PC-9 (cell line): ENCODE measurements at regions not wholly inside any gene's neighbourhood (a gene's known extent, or its start where the extent isn't known, plus 50 kb on each side); places are given as distances from the start of the nearest gene placed in this dataset.

Experiments used
- BruUV-seq: library from RNA; stranded (reverse); fragments of 400-500 nt; replicated peaks from 2 replicates; lab custom pipeline; 2021; lab: Mats Ljungman, UMichigan
- CTCF ChIA-PET: fragments of 300-600 bp; sonication (Branson Sonifier 250); formaldehyde crosslinking; loops from one replicate; lab custom pipeline; 2022; ENCODE audit warnings: antibody characterized with exemption; lab: Charles Lee
- POLR2A ChIA-PET: fragments of 300-600 bp; sonication (Branson Sonifier 250); formaldehyde crosslinking; loops from one replicate; lab custom pipeline; 2022; ENCODE audit warnings: antibody characterized with exemption; ENCODE audit not compliant: unreplicated experiment; lab: Charles Lee
- DNase-seq, 2 experiments: peaks; one replicate each; pipeline versions ENCODE4 v3.0.0 to v3.0.0-alpha.2; 2015 to 2022; ENCODE audit warnings: mixed read lengths in 1 of 2
- H2AFZ ChIP-seq: fragments of 200-600 bp; sonication (generic); 2 replicates; pipeline ENCODE4 v1.8.1; 2017; ENCODE audit warnings: antibody characterized with exemption
- H3F3A ChIP-seq: fragments of 200-600 bp; sonication (generic); 2 replicates; pipeline ENCODE4 v1.8.1; 2017; ENCODE audit warnings: antibody characterized with exemption, mild to moderate bottlenecking, low read depth; ENCODE audit not compliant: insufficient read depth
- H3K27ac ChIP-seq: fragments of 200-600 bp; sonication (generic); 2 replicates; pipeline ENCODE4 v1.6.1; 2016; ENCODE audit warnings: mixed run types
- H3K27me3 ChIP-seq: fragments of 200-600 bp; sonication (generic); 2 replicates; pipeline ENCODE4 v1.6.1; 2016; ENCODE audit warnings: low read depth, mixed run types; ENCODE audit not compliant: insufficient read depth
- H3K36me3 ChIP-seq: fragments of 200-600 bp; sonication (generic); 2 replicates; pipeline ENCODE4 v1.6.1; 2016; ENCODE audit warnings: low read depth, mixed run types
- H3K4me1 ChIP-seq: fragments of 200-600 bp; sonication (generic); replicated peaks from 2 replicates; pipeline ENCODE4 v1.6.1; 2016; ENCODE audit warnings: mixed run types; ENCODE audit not compliant: insufficient read depth
- H3K4me2 ChIP-seq: fragments of 200-600 bp; sonication (generic); 2 replicates; pipeline ENCODE4 v1.6.1; 2017; ENCODE audit warnings: mixed run types
- H3K4me3 ChIP-seq: fragments of 200-600 bp; sonication (generic); 2 replicates; pipeline ENCODE4 v1.6.1; 2016; ENCODE audit warnings: mixed run types
- H3K79me2 ChIP-seq: fragments of 200-600 bp; sonication (generic); 2 replicates; pipeline ENCODE4 v1.6.1; 2017; ENCODE audit warnings: low read depth, mixed run types
- H3K9me2 ChIP-seq: fragments of 200-600 bp; sonication (generic); 2 replicates; pipeline ENCODE4 v1.8.1; 2017; ENCODE audit warnings: mild to moderate bottlenecking; ENCODE audit not compliant: insufficient read depth
- H3K9me3 ChIP-seq: fragments of 200-600 bp; sonication (generic); 2 replicates; pipeline ENCODE4 v1.8.1; 2016; ENCODE audit warnings: low read depth; ENCODE audit not compliant: insufficient read depth
- H4K20me1 ChIP-seq: fragments of 200-600 bp; sonication (generic); 2 replicates; pipeline ENCODE4 v1.8.1; 2017; ENCODE audit not compliant: insufficient read depth
- EZH2 ChIP-seq: fragments of 200-600 bp; sonication (generic); IDR thresholded peaks from 2 replicates; pipeline ENCODE4 v1.8.0; 2017; ENCODE audit warnings: antibody characterized with exemption, low read depth
- intact Hi-C: fragments of 100-400 bp; cut with micrococcal nuclease; formaldehyde crosslinking; loops from one replicate; pipeline ENCODE4 v1.10.0; 2022; ENCODE audit not compliant: unreplicated experiment
- TF ChIP-seq, protein P1 (sequence below): fragments of 200-600 bp; sonication (generic); conservative IDR thresholded peaks from 2 replicates; pipeline ENCODE4 v1.6.1; 2017; ENCODE audit warnings: mixed run types, antibody characterized with exemption, mild to moderate bottlenecking, moderate library complexity

DNA sequence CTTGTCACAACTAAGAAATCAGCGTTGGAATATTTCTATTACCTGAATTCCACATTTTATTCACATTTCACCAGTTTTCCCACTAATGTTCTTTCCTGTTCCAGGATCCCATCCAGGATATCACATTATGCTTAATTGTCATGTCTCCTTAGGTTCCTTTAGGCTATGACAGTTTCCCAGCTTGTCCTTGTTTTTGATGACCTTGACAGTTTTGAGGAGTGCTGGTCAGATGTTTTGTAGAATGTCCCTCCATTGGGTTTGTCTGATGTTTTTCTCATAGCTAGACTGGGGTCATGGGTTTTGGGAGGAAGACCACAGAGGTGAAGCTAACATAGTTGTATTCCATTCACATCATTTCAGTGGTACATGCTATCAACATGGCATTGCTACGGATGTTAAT is 80.8 kb upstream of the HEPHL1 start:
- H2AFZ ChIP-seq: no peak overlapping the region
- POLR2A ChIA-PET: no interaction called here
- no TSS peak for BruUV-seq

GRCh38 chr11:93942176-93942575 is 79.0 kb upstream of the HEPHL1 start:
- H3F3A ChIP-seq: peaks cover 10% of the 10 kb centered on the region; the same call in 1 of the 2 replicates
- no peak for DNase-seq

More for the DNA sequence above, 80.8 kb upstream of the HEPHL1 start:
- peaks cover 22% of the 10 kb centered on the region for H3K4me1 ChIP-seq
- no peak overlapping the region for H3K4me3 ChIP-seq
- no peaks in the 10 kb centered on the region for H3K9me3 ChIP-seq
- CTCF ChIA-PET: no interaction called here
- no peak overlapping the region for H3K27ac ChIP-seq
- no peaks in the 10 kb centered on the region for H3K27me3 ChIP-seq
- H3K4me2 ChIP-seq: no peak overlapping the region
- TF ChIP-seq, protein P1, sequence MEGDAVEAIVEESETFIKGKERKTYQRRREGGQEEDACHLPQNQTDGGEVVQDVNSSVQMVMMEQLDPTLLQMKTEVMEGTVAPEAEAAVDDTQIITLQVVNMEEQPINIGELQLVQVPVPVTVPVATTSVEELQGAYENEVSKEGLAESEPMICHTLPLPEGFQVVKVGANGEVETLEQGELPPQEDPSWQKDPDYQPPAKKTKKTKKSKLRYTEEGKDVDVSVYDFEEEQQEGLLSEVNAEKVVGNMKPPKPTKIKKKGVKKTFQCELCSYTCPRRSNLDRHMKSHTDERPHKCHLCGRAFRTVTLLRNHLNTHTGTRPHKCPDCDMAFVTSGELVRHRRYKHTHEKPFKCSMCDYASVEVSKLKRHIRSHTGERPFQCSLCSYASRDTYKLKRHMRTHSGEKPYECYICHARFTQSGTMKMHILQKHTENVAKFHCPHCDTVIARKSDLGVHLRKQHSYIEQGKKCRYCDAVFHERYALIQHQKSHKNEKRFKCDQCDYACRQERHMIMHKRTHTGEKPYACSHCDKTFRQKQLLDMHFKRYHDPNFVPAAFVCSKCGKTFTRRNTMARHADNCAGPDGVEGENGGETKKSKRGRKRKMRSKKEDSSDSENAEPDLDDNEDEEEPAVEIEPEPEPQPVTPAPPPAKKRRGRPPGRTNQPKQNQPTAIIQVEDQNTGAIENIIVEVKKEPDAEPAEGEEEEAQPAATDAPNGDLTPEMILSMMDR: no peak
- no peak for TF ChIP-seq EZH2
- no peaks in the 10 kb centered on the region for H3K79me2 ChIP-seq
- DNase-seq: no peak
- peaks cover 6% of the 10 kb centered on the region; the same call in 1 of the 2 replicates for H3F3A ChIP-seq
- intact Hi-C loops: no loop called here
- H3K9me2 ChIP-seq: no peaks in the 10 kb centered on the region
- H3K36me3 ChIP-seq: no peaks in the 10 kb centered on the region
- H4K20me1 ChIP-seq: no peaks in the 10 kb centered on the region

DNA sequence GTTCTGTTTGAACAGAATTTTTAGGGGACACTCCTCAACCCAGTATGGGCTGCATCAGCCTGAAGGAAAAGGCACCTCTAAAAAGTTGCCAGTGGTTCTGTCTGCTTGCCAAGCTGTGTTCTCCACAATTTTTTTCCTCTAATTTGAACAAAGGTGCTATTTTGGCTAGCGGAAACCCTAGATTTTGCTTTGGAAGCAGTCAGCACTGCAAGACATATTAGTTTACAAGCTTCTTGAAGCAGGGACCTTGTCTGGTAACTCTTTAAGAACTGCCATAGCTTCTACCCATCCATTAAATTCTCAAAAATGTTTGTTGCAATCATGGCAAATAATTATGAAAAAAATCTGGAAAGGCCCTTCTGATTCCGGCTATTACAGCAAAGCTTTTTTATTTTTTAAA is 75.6 kb upstream of the HEPHL1 start:
- Histone ChIP-seq H3K4me2 (peak overlapping the region; percentile 28; the same call in 1 of the 2 replicates), H3K27me3 (no peaks in the 10 kb centered on the region), H3K9me2 (no peaks in the 10 kb centered on the region), H3K4me3 (no peak overlapping the region), H3K4me1 (peaks cover 21% of the 10 kb centered on the region), H3K79me2 (no peaks in the 10 kb centered on the region), H2AFZ (no peak overlapping the region), H3K9me3 (no peaks in the 10 kb centered on the region), H4K20me1 (no peaks in the 10 kb centered on the region), H3K36me3 (no peaks in the 10 kb centered on the region), H3K27ac (no peak overlapping the region), H3F3A (peaks cover 12% of the 10 kb centered on the region)
- no peak for TF ChIP-seq EZH2
- TF ChIP-seq, protein P1: no peak
- BruUV-seq: no TSS peak
- CTCF ChIA-PET: no interaction called here
- DNase-seq: no peak
- POLR2A ChIA-PET: no interaction called here
- intact Hi-C loops: no loop called here

More at GRCh38 chr11:93942176-93942575, 79.0 kb upstream of the HEPHL1 start:
- intact Hi-C loops: no loop called here
- Histone ChIP-seq H3K79me2 (no peaks in the 10 kb centered on the region), H4K20me1 (no peaks in the 10 kb centered on the region), H3K36me3 (no peaks in the 10 kb centered on the region), H3K27me3 (no peaks in the 10 kb centered on the region), H3K4me3 (no peak overlapping the region), H3K27ac (no peak overlapping the region), H3K9me2 (no peaks in the 10 kb centered on the region), H3K4me2 (no peak overlapping the region), H3K9me3 (no peaks in the 10 kb centered on the region), H3K4me1 (peaks cover 17% of the 10 kb centered on the region), H2AFZ (no peak overlapping the region)
- BruUV-seq: no TSS peak
- TF ChIP-seq, protein P1: no peak
- TF ChIP-seq EZH2: no peak
- CTCF ChIA-PET: no interaction called here
- POLR2A ChIA-PET: no interaction called here
